ENCODE measurements at regions not wholly inside any gene's neighbourhood (a gene's known extent, or its start where the extent isn't known, plus 50 kb on each side); places are given as distances from the start of the nearest gene placed in this dataset.

DNA sequence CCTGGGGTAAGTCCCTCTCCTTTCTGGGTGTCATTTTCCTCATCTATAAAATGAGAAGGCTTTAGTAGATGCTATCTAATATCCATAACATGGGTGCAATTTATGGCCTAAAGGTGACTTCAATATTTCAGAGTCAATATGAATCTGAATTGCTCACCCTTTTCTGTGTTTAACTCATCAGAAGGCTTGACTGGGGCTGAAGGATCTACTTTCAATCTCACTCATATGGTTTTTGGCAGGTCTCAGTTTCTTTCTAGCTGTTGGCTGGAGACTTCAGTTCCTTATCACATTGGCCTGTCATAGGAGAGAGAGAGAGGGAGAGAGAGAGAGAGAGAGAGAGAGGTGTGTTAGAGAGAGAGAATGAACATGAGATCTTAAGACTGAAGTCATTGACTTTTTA is 343.7 kb upstream of the MEX3C start:
- DNase-seq (ENCODE audit: low read depth) = no peak
- no peak overlapping the region for H3K4me3 ChIP-seq (ENCODE audit: low read depth, low read length)
- TF ChIP-seq, protein P1, sequence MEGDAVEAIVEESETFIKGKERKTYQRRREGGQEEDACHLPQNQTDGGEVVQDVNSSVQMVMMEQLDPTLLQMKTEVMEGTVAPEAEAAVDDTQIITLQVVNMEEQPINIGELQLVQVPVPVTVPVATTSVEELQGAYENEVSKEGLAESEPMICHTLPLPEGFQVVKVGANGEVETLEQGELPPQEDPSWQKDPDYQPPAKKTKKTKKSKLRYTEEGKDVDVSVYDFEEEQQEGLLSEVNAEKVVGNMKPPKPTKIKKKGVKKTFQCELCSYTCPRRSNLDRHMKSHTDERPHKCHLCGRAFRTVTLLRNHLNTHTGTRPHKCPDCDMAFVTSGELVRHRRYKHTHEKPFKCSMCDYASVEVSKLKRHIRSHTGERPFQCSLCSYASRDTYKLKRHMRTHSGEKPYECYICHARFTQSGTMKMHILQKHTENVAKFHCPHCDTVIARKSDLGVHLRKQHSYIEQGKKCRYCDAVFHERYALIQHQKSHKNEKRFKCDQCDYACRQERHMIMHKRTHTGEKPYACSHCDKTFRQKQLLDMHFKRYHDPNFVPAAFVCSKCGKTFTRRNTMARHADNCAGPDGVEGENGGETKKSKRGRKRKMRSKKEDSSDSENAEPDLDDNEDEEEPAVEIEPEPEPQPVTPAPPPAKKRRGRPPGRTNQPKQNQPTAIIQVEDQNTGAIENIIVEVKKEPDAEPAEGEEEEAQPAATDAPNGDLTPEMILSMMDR (IDR thresholded peaks at IDR 0.05; ENCODE audit: insufficient read depth, low read length) = no peak

DNA sequence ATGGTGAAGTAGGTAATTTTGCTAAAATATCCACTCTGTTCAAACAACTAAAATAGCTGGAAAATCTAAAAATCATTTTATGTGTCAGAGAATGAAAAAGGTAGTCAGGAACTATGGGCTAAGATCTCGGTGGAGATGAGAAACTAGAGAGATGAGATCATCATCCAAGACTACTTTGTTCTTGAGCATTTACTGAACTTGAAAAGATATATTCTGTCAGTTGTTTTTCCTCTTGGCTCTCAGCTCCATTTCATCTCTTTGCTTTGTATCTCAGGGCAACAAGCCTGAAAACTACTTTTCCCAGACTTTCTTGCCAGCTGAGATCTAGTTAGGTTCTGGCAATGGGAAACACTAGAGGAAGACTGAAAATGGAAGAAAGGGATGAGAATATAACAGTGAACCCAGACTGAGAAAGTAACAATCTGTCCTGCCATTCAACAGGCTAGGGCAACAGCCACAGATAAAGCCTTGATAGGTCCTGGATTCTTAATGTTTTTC is 346.2 kb upstream of the MEX3C start:
- TF ChIP-seq, protein P1 (IDR thresholded peaks at IDR 0.05; ENCODE audit: insufficient read depth, low read length) = no peak
- no peak overlapping the region for H3K4me3 ChIP-seq (ENCODE audit: low read depth, low read length)
- no peak for DNase-seq (ENCODE audit: low read depth)

DNA sequence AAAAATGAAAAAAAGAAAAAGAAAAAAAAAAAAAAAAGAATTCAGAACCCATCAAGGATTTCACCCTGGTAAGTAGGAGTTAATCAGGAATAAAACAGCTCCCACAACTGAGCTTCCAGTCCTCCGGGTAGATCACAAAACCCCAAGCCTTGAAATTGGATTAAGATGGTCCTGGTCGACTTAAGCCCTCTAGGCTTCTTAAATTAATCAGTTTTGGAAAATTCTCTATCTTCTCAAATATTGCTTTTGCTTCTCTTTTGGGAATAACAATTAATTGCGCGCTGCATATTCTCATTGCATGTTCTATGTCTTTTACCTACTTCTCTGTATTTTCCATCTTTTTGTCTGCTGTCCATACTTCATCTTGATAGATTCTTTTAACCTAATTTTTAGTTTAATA is 348.0 kb upstream of the MEX3C start:
- no peak overlapping the region for H3K4me3 ChIP-seq (ENCODE audit: low read depth, low read length)
- no peak for DNase-seq (ENCODE audit: low read depth)
- TF ChIP-seq, protein P1 (IDR thresholded peaks at IDR 0.05; ENCODE audit: insufficient read depth, low read length) = no peak

DNA sequence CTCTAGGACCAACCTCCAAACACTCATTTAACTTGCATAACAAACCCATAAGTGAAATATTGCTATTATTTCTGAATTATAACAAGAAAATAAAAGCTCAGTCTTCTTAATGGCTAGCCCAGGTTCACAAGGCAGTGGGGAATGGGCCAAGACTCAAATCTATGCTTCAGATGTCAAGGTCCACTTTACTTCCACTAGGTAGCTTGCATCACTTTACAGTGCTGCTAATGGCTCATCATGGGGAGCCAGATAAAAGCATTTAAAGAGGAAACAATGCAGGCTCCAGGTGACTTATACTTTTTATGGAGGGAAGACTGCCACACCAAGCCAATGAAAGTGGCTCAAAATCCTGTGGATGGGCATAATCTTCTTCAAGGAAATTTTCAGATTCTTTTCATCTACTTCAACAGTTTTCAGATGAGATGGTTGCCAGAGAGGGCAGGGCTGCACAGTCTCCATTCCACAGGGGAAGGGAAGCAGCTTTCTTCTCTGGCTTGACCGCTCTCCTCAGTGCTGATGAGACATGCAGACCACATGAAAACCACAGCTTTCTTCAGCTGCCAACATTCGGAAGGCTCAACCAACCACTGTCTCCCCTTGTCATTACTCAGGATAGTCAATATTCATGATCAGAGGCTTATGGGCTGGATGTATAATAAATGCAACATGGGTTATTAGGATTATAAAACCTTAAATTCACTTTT is 361.9 kb upstream of the MEX3C start:
- TF ChIP-seq, protein P1 (IDR thresholded peaks at IDR 0.05; ENCODE audit: insufficient read depth, low read length) = no peak
- no peak for DNase-seq (ENCODE audit: low read depth)
- H3K4me3 ChIP-seq (ENCODE audit: low read depth, low read length) = no peak overlapping the region

DNA sequence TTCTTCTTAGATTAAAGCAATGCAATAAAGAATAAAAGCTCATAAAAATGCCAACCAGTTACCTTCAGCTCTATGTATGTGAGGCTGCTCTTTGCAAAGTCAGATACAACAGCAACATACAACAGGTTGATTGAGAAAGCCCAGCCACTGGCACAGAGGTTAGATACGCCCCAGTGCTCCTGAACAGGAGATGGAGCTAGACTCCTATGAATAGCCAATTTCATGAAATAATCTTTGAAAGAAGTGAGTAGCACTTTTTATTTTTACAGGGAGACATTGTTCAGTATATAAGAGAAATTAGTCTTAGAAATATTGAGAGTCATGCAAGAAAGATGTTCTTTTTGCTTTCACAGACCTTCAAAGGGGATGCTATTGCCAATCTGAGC is 362.4 kb upstream of the MEX3C start:
- DNase-seq (ENCODE audit: low read depth) = no peak
- TF ChIP-seq, protein P1 (IDR thresholded peaks at IDR 0.05; ENCODE audit: insufficient read depth, low read length) = no peak
- H3K4me3 ChIP-seq (ENCODE audit: low read depth, low read length) = no peak overlapping the region

DNA sequence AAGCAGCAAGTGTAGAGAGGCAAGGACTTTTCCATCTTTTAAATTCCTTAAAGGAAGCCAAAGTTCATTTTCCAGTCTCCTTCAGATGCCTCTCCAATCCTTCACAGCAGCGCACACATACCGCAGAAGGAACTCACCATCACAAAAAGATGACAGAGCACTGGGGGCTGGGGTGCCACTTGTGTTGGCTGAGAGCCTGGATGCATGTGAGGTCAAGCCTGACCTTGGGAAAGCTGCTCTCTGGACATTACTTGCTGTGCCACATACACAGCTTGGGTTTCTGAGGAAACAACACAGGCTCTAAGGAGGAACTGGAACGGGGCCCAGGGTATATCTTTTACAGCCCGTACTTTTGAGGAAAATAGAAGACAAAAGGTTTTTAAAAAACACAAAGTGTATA is 364.3 kb upstream of the MEX3C start:
- H3K4me3 ChIP-seq (ENCODE audit: low read depth, low read length) = no peak overlapping the region
- TF ChIP-seq, protein P1 (IDR thresholded peaks at IDR 0.05; ENCODE audit: insufficient read depth, low read length) = no peak
- no peak for DNase-seq (ENCODE audit: low read depth)

DNA sequence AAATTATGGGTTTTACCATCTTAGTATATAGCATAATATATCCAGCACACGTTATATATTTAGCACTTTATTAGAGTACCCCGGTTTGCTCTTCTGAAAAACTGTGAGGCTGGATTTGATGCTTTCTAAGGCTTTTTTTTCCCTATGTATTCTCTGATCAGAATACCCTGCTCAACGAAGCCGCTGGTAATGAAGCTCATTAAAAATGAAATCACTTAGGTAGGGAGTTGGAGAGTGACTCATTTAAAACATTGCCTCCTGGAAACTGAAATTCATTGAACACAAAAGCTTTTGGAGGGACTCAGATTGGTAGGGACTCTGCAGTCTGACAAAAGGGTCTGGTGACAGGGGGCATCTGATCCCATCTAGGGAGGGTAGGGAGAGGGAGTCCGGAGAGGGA is 365.4 kb upstream of the MEX3C start:
- H3K4me3 ChIP-seq (ENCODE audit: low read depth, low read length) = no peak overlapping the region
- no peak for DNase-seq (ENCODE audit: low read depth)
- TF ChIP-seq, protein P1 (IDR thresholded peaks at IDR 0.05; ENCODE audit: insufficient read depth, low read length) = no peak
